Ovary (tissue), 3 donors: ENCODE measurements at regions not wholly inside any gene's neighbourhood (a gene's known extent, or its start where the extent isn't known, plus 50 kb on each side); places are given as distances from the start of the nearest gene placed in this dataset.

Experiments used
- CTCF ChIP-seq, 3 donors: fragments of 450-650 bp in 2 of 3; fragments of 200-600 bp in 1 of 3; IDR thresholded peaks; one replicate each; pipeline versions ENCODE4 v1.5.1 to v1.8.0; 2016 to 2022; ENCODE audit warnings: antibody characterized with exemption in 3 of 3, mild to moderate bottlenecking in 1 of 3
- EP300 ChIP-seq: sonication (generic); formaldehyde crosslinking; IDR thresholded peaks from one replicate; pipeline ENCODE4 v1.6.1; 2017; ENCODE audit warnings: antibody characterized with exemption
- POLR2A ChIP-seq: fragments of 450-650 bp; IDR thresholded peaks from one replicate; pipeline ENCODE4 v1.6.1; 2017; ENCODE audit warnings: antibody characterized with exemption, mild to moderate bottlenecking, moderate library complexity
- donor health status: DM: no; HTN: no; CAD: no.

GRCh38 chr6:84526631-84527030, 237.8 kb downstream of the TBX18 start:
- TF ChIP-seq CTCF (IDR thresholded peaks at IDR 0.05): no peak
- TF ChIP-seq EP300: no peak
- no peak for TF ChIP-seq POLR2A
